Renal cortex interstitium (tissue), 11 donors: ENCODE measurements at regions not wholly inside any gene's neighbourhood (a gene's known extent, or its start where the extent isn't known, plus 50 kb on each side); places are given as distances from the start of the nearest gene placed in this dataset.
"Not testable (repeated sequence)": the region's sequence is repeated elsewhere in the genome, so short reads cannot be mapped to it uniquely, and the experiment has no call there.

Source experiments
- DNase-seq, 11 donors: peaks; one replicate each; pipeline ENCODE4 v3.0.0-alpha.2; 2013; ENCODE audit warnings: low read depth in 9 of 11, low spot score in 4 of 11; ENCODE audit errors: extremely low read depth in 1 of 11

GRCh38 chr1:43108080-43108479 is 64.0 kb downstream of the EBNA1BP2 start:
- DNase-seq = no peak

GRCh38 chr1:43107664-43108063 is 64.4 kb downstream of the EBNA1BP2 start:
- DNase-seq = no peak

GRCh38 chr1:43104027-43104763 is 67.9 kb downstream of the EBNA1BP2 start:
- DNase-seq = no peak

GRCh38 chr1:43101061-43101460 is 71.0 kb downstream of the EBNA1BP2 start:
- DNase-seq = no peak

- DNase-seq = no peak
Observed at GRCh38 chr1:43098200-43098599, 73.9 kb downstream of the EBNA1BP2 start.

GRCh38 chr1:43096528-43096927 is 75.6 kb downstream of the EBNA1BP2 start:
- DNase-seq = not testable (repeated sequence)

- not testable (repeated sequence) for DNase-seq
Observed at GRCh38 chr1:43090812-43091211, 81.3 kb downstream of the EBNA1BP2 start.

GRCh38 chr1:43090157-43090556 is 81.9 kb downstream of the EBNA1BP2 start:
- DNase-seq = not testable (repeated sequence)

- DNase-seq = no peak
Observed at GRCh38 chr1:43083375-43083891, 88.7 kb downstream of the EBNA1BP2 start.

- DNase-seq = no peak
Observed at GRCh38 chr1:43082740-43083139, 89.3 kb downstream of the EBNA1BP2 start.

GRCh38 chr1:43077273-43077672 is 94.8 kb downstream of the EBNA1BP2 start:
- DNase-seq = no peak

GRCh38 chr1:43074709-43075108 is 97.4 kb downstream of the EBNA1BP2 start:
- no peak for DNase-seq

- DNase-seq = no peak
Observed at GRCh38 chr1:43074244-43074643, 97.8 kb downstream of the EBNA1BP2 start.

- DNase-seq = peak in 8 of 11 donors; percentile 62 to 77 (median 68)
Observed at GRCh38 chr1:43073490-43074230, 98.4 kb downstream of the EBNA1BP2 start.

GRCh38 chr1:43072314-43072713 is 99.8 kb downstream of the EBNA1BP2 start:
- no peak for DNase-seq

- no peak for DNase-seq
Observed at GRCh38 chr1:43071241-43071640, 100.8 kb downstream of the EBNA1BP2 start.

GRCh38 chr1:43069461-43070050 is 102.5 kb downstream of the EBNA1BP2 start:
- DNase-seq = no peak

- no peak for DNase-seq
Observed at GRCh38 chr1:43068911-43069310, 103.2 kb downstream of the EBNA1BP2 start.

GRCh38 chr1:43067977-43068751 is 103.9 kb downstream of the EBNA1BP2 start:
- DNase-seq = peak in 3 of 11 donors; percentile 55 to 60 (median 57)
